ENCODE measurements at regions not wholly inside any gene's neighbourhood (a gene's known extent, or its start where the extent isn't known, plus 50 kb on each side); places are given as distances from the start of the nearest gene placed in this dataset.

GRCh38 chr2:12073217-12073852 lies 326.9 kb downstream of the LPIN1 start:
- DNase-seq (no peak), ATAC-seq (ENCODE audit: low read depth in 2 of 2) (no peak)
- H3K27ac ChIP-seq (ENCODE audit: insufficient read depth, low read length, poor library complexity, severe bottlenecking) = no peak overlapping the region
- H3K9me3 ChIP-seq (ENCODE audit: control insufficient read depth in 2 of 2, low read length in 2 of 2) = no peaks in the 10 kb centered on the region
- H3K36me3 ChIP-seq (ENCODE audit: control insufficient read depth, insufficient read depth, low read length) = no peaks in the 10 kb centered on the region
- no peaks in the 10 kb centered on the region for H3K27me3 ChIP-seq (ENCODE audit: control insufficient read depth, insufficient read depth, low read length)
- H3K27me3 Mint-ChIP-seq = peaks cover 13% of the 10 kb centered on the region
- H3K36me3 Mint-ChIP-seq = no peaks in the 10 kb centered on the region
- peaks cover 0 to 2% (median 0%) of the 10 kb centered on the region in 7 donors for H3K9me3 Mint-ChIP-seq
- no peaks in the 10 kb centered on the region for H3K4me1 ChIP-seq (ENCODE audit: control insufficient read depth, insufficient read depth, low read length, poor library complexity, severe bottlenecking)
- no peak overlapping the region for H3K4me3 ChIP-seq (ENCODE audit: low read depth, low read length)
- peaks cover 0 to 11% (median 4%) of the 10 kb centered on the region in 4 donors for H3K4me1 Mint-ChIP-seq
- no peak overlapping the region for H3K4me3 Mint-ChIP-seq
- no peak overlapping the region for H3K27ac Mint-ChIP-seq

- Histone ChIP-seq H3K9me3 (ENCODE audit: control insufficient read depth in 2 of 2, low read length in 2 of 2) (no peaks in the 10 kb centered on the region), H3K27ac (ENCODE audit: insufficient read depth, low read length, poor library complexity, severe bottlenecking) (no peak overlapping the region), H3K4me1 (ENCODE audit: control insufficient read depth, insufficient read depth, low read length, poor library complexity, severe bottlenecking) (no peaks in the 10 kb centered on the region), H3K4me3 (ENCODE audit: low read depth, low read length) (no peak overlapping the region), H3K36me3 (ENCODE audit: control insufficient read depth, insufficient read depth, low read length) (no peaks in the 10 kb centered on the region), H3K27me3 (ENCODE audit: control insufficient read depth, insufficient read depth, low read length) (no peaks in the 10 kb centered on the region)
- ATAC-seq (ENCODE audit: low read depth in 2 of 2) (peak in 1 of 2 donors; percentile 42), DNase-seq (no peak)
- Mint-ChIP-seq H3K27me3 (peaks cover 13% of the 10 kb centered on the region), H3K36me3 (no peaks in the 10 kb centered on the region), H3K4me1 (peaks cover 0 to 11% (median 7%) of the 10 kb centered on the region in 4 donors), H3K27ac (no peak overlapping the region), H3K9me3 (peaks cover 0 to 2% (median 0%) of the 10 kb centered on the region in 7 donors), H3K4me3 (no peak overlapping the region)
Measured at GRCh38 chr2:12074126-12074844, 327.9 kb downstream of the LPIN1 start.

GRCh38 chr2:12074845-12075217 lies 328.4 kb downstream of the LPIN1 start:
- H3K4me1 ChIP-seq (ENCODE audit: control insufficient read depth, insufficient read depth, low read length, poor library complexity, severe bottlenecking) = no peaks in the 10 kb centered on the region
- H3K4me3 Mint-ChIP-seq = no peak overlapping the region
- H3K27ac Mint-ChIP-seq = no peak overlapping the region
- peaks cover 13% of the 10 kb centered on the region for H3K27me3 Mint-ChIP-seq
- no peaks in the 10 kb centered on the region for H3K36me3 Mint-ChIP-seq
- no peak for ATAC-seq (ENCODE audit: low read depth in 2 of 2)
- peaks cover 3 to 11% (median 7%) of the 10 kb centered on the region in 4 donors for H3K4me1 Mint-ChIP-seq
- H3K9me3 ChIP-seq (ENCODE audit: control insufficient read depth in 2 of 2, low read length in 2 of 2) = no peaks in the 10 kb centered on the region
- no peak for DNase-seq
- H3K4me3 ChIP-seq (ENCODE audit: low read depth, low read length) = no peak overlapping the region
- no peak overlapping the region for H3K27ac ChIP-seq (ENCODE audit: insufficient read depth, low read length, poor library complexity, severe bottlenecking)
- H3K36me3 ChIP-seq (ENCODE audit: control insufficient read depth, insufficient read depth, low read length) = no peaks in the 10 kb centered on the region
- no peaks in the 10 kb centered on the region for H3K27me3 ChIP-seq (ENCODE audit: control insufficient read depth, insufficient read depth, low read length)
- H3K9me3 Mint-ChIP-seq = peaks cover 0 to 2% (median 0%) of the 10 kb centered on the region in 7 donors

- Mint-ChIP-seq H3K27me3 (peaks cover 9% of the 10 kb centered on the region), H3K27ac (no peak overlapping the region), H3K36me3 (no peaks in the 10 kb centered on the region), H3K4me1 (peaks cover 4 to 12% (median 6%) of the 10 kb centered on the region in 4 donors), H3K9me3 (no peaks in the 10 kb centered on the region), H3K4me3 (no peak overlapping the region)
- Histone ChIP-seq H3K36me3 (ENCODE audit: control insufficient read depth, insufficient read depth, low read length) (no peaks in the 10 kb centered on the region), H3K4me1 (ENCODE audit: control insufficient read depth, insufficient read depth, low read length, poor library complexity, severe bottlenecking) (no peaks in the 10 kb centered on the region), H3K27ac (ENCODE audit: insufficient read depth, low read length, poor library complexity, severe bottlenecking) (no peak overlapping the region), H3K4me3 (ENCODE audit: low read depth, low read length) (no peak overlapping the region), H3K9me3 (ENCODE audit: control insufficient read depth in 2 of 2, low read length in 2 of 2) (no peaks in the 10 kb centered on the region), H3K27me3 (ENCODE audit: control insufficient read depth, insufficient read depth, low read length) (no peaks in the 10 kb centered on the region)
- ATAC-seq (ENCODE audit: low read depth in 2 of 2) = no peak
- DNase-seq = no peak
Measured at GRCh38 chr2:12075603-12076002, 329.2 kb downstream of the LPIN1 start.

GRCh38 chr2:12076810-12077209 lies 330.4 kb downstream of the LPIN1 start:
- no peaks in the 10 kb centered on the region for H3K9me3 Mint-ChIP-seq
- H3K27me3 ChIP-seq (ENCODE audit: control insufficient read depth, insufficient read depth, low read length) = no peaks in the 10 kb centered on the region
- H3K36me3 ChIP-seq (ENCODE audit: control insufficient read depth, insufficient read depth, low read length) = no peaks in the 10 kb centered on the region
- peaks cover 7% of the 10 kb centered on the region for H3K4me1 ChIP-seq (ENCODE audit: control insufficient read depth, insufficient read depth, low read length, poor library complexity, severe bottlenecking)
- no peaks in the 10 kb centered on the region for H3K9me3 ChIP-seq (ENCODE audit: control insufficient read depth in 2 of 2, low read length in 2 of 2)
- H3K4me3 Mint-ChIP-seq = no peak overlapping the region
- no peaks in the 10 kb centered on the region for H3K36me3 Mint-ChIP-seq
- H3K27ac Mint-ChIP-seq = no peak overlapping the region
- no peak overlapping the region for H3K27ac ChIP-seq (ENCODE audit: insufficient read depth, low read length, poor library complexity, severe bottlenecking)
- DNase-seq (no peak), ATAC-seq (ENCODE audit: low read depth in 2 of 2) (no peak)
- no peak overlapping the region for H3K4me3 ChIP-seq (ENCODE audit: low read depth, low read length)
- H3K4me1 Mint-ChIP-seq = peaks cover 11 to 24% (median 14%) of the 10 kb centered on the region in 4 donors
- peaks cover 4% of the 10 kb centered on the region for H3K27me3 Mint-ChIP-seq

GRCh38 chr2:12080360-12080759 lies 333.9 kb downstream of the LPIN1 start:
- H3K4me1 ChIP-seq (ENCODE audit: control insufficient read depth, insufficient read depth, low read length, poor library complexity, severe bottlenecking) = peaks cover 13% of the 10 kb centered on the region
- Mint-ChIP-seq H3K4me1 (peaks cover 13 to 38% (median 29%) of the 10 kb centered on the region in 4 donors), H3K9me3 (no peaks in the 10 kb centered on the region), H3K36me3 (no peaks in the 10 kb centered on the region), H3K27ac (peak overlapping the region in 2 of 3 donors; percentile 81), H3K27me3 (peaks cover 4% of the 10 kb centered on the region), H3K4me3 (no peak overlapping the region)
- no peaks in the 10 kb centered on the region for H3K36me3 ChIP-seq (ENCODE audit: control insufficient read depth, insufficient read depth, low read length)
- no peak overlapping the region for H3K27ac ChIP-seq (ENCODE audit: insufficient read depth, low read length, poor library complexity, severe bottlenecking)
- H3K4me3 ChIP-seq (ENCODE audit: low read depth, low read length) = no peak overlapping the region
- no peak for DNase-seq
- no peaks in the 10 kb centered on the region for H3K27me3 ChIP-seq (ENCODE audit: control insufficient read depth, insufficient read depth, low read length)
- H3K9me3 ChIP-seq (ENCODE audit: control insufficient read depth in 2 of 2, low read length in 2 of 2) = no peaks in the 10 kb centered on the region
- no peak for ATAC-seq (ENCODE audit: low read depth in 2 of 2)

- Histone ChIP-seq H3K36me3 (ENCODE audit: control insufficient read depth, insufficient read depth, low read length) (no peaks in the 10 kb centered on the region), H3K9me3 (ENCODE audit: control insufficient read depth in 2 of 2, low read length in 2 of 2) (no peaks in the 10 kb centered on the region), H3K27ac (ENCODE audit: insufficient read depth, low read length, poor library complexity, severe bottlenecking) (no peak overlapping the region), H3K4me1 (ENCODE audit: control insufficient read depth, insufficient read depth, low read length, poor library complexity, severe bottlenecking) (peaks cover 13% of the 10 kb centered on the region), H3K27me3 (ENCODE audit: control insufficient read depth, insufficient read depth, low read length) (no peaks in the 10 kb centered on the region), H3K4me3 (ENCODE audit: low read depth, low read length) (peak overlapping the region; percentile 10)
- Mint-ChIP-seq H3K36me3 (no peaks in the 10 kb centered on the region), H3K27me3 (no peaks in the 10 kb centered on the region), H3K9me3 (no peaks in the 10 kb centered on the region), H3K27ac (peak overlapping the region; percentile 2 to 83 (median 81)), H3K4me3 (peak overlapping the region in 2 of 4 donors; percentile 21 to 55), H3K4me1 (peaks cover 13 to 38% (median 27%) of the 10 kb centered on the region in 4 donors)
- peak; percentile 7 to 88 (median 57) for DNase-seq
- peak; percentile 93 to 99 for ATAC-seq (ENCODE audit: low read depth in 2 of 2)
Measured at GRCh38 chr2:12081481-12082210, 335.2 kb downstream of the LPIN1 start.

Measured in CD4-positive, CD25-positive, alpha-beta regulatory T cell (primary cell).